MCF 10A (cell line): ENCODE measurements at regions not wholly inside any gene's neighbourhood (a gene's known extent, or its start where the extent isn't known, plus 50 kb on each side); places are given as distances from the start of the nearest gene placed in this dataset.
A peak's percentile ranks its signal among the peaks of the same experiment; 100 is the strongest.
"Not testable (repeated sequence)": the region's sequence is repeated elsewhere in the genome, so short reads cannot be mapped to it uniquely, and the experiment has no call there.

ENCODE experiments used
- BruUV-seq: library from RNA; stranded (reverse); fragments of 400-500 nt; replicated peaks from 2 replicates; lab custom pipeline; 2021; lab: Mats Ljungman, UMichigan
- CTCF ChIA-PET: fragments of 300-600 bp; sonication (Branson Sonifier 250); formaldehyde crosslinking; extraction: SDS; loops from one replicate; lab custom pipeline; 2021; ENCODE audit warnings: antibody characterized with exemption, inconsistent platforms; lab: Yijun Ruan, JAX
- POLR2A ChIA-PET: fragments of 300-600, 350-650 bp; sonication (Branson Sonifier 250); formaldehyde crosslinking; extraction: SDS; loops from one replicate; lab custom pipeline; 2020; ENCODE audit warnings: antibody characterized with exemption, inconsistent platforms; lab: Yijun Ruan, JAX
- DNase-seq: peaks from one replicate; pipeline ENCODE4 v3.0.0-alpha.2; 2018; ENCODE audit not compliant: unreplicated experiment
- H3K27ac Mint-ChIP-seq: one replicate; pipeline ENCODE4 v1.8.0; 2022; ENCODE audit warnings: mild to moderate bottlenecking, low read depth, mixed read lengths; ENCODE audit not compliant: unreplicated experiment
- H3K27me3 Mint-ChIP-seq: one replicate; pipeline ENCODE4 v1.8.0; 2022; ENCODE audit warnings: mixed read lengths; ENCODE audit not compliant: insufficient read depth, unreplicated experiment
- H3K36me3 Mint-ChIP-seq: one replicate; pipeline ENCODE4 v1.8.0; 2022; ENCODE audit warnings: mild to moderate bottlenecking, moderate library complexity, mixed read lengths; ENCODE audit not compliant: insufficient read depth, unreplicated experiment
- H3K4me1 Mint-ChIP-seq: one replicate; pipeline ENCODE4 v1.8.0; 2022; ENCODE audit warnings: mixed read lengths; ENCODE audit not compliant: insufficient read depth, unreplicated experiment
- H3K4me3 Mint-ChIP-seq: one replicate; pipeline ENCODE4 v1.8.0; 2022; ENCODE audit warnings: mild to moderate bottlenecking, moderate library complexity, mixed read lengths; ENCODE audit not compliant: unreplicated experiment
- H3K9me3 Mint-ChIP-seq: one replicate; pipeline ENCODE4 v1.8.0; 2022; ENCODE audit warnings: mixed read lengths; ENCODE audit not compliant: unreplicated experiment
- intact Hi-C: fragments of 100-400 bp; cut with micrococcal nuclease; formaldehyde crosslinking; loops from 2 replicates; pipeline ENCODE4 v1.14.1; 2022
- TF ChIP-seq, protein P1 (sequence below): fragments of 200-600 bp; IDR thresholded peaks from one replicate; pipeline ENCODE4 v1.8.0; 2022; ENCODE audit warnings: antibody characterized with exemption, mild to moderate bottlenecking; ENCODE audit not compliant: unreplicated experiment

DNA sequence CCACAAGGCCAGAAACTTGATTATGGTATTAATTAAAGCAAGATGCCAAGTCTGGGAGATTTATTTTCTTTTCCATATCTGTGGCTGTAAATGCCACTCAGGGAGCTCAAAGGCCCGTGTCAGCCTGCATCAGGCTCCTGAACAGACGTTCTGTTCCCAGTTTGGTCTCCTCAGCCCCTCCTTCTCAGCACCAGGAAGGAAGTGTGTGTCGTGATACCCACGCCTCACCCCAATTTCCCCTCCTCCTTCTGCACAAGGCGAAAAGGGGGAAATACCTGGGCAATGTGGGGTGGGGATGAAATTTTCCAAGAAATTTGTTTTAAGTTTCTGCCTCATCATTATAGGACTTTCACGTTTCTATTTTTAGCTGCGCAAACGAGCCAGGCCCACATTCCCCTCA is 112.0 kb downstream of the SYF2 start:
- Mint-ChIP-seq H3K4me1 (no peaks in the 10 kb centered on the region), H3K27me3 (peaks cover 10% of the 10 kb centered on the region), H3K36me3 (no peaks in the 10 kb centered on the region), H3K4me3 (no peak overlapping the region), H3K27ac (no peak overlapping the region), H3K9me3 (no peaks in the 10 kb centered on the region)
- no TSS peak for BruUV-seq
- no peak for DNase-seq
- POLR2A ChIA-PET, result no interaction called here
- TF ChIP-seq, protein P1, sequence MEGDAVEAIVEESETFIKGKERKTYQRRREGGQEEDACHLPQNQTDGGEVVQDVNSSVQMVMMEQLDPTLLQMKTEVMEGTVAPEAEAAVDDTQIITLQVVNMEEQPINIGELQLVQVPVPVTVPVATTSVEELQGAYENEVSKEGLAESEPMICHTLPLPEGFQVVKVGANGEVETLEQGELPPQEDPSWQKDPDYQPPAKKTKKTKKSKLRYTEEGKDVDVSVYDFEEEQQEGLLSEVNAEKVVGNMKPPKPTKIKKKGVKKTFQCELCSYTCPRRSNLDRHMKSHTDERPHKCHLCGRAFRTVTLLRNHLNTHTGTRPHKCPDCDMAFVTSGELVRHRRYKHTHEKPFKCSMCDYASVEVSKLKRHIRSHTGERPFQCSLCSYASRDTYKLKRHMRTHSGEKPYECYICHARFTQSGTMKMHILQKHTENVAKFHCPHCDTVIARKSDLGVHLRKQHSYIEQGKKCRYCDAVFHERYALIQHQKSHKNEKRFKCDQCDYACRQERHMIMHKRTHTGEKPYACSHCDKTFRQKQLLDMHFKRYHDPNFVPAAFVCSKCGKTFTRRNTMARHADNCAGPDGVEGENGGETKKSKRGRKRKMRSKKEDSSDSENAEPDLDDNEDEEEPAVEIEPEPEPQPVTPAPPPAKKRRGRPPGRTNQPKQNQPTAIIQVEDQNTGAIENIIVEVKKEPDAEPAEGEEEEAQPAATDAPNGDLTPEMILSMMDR, result no peak
- intact Hi-C loops, result no loop called here
- CTCF ChIA-PET, result interaction anchor here (1.4 kb wide), 1 partner anchor 19 kb away, joined by 4 read pairs; no protein-coding TSS in a partner anchor

DNA sequence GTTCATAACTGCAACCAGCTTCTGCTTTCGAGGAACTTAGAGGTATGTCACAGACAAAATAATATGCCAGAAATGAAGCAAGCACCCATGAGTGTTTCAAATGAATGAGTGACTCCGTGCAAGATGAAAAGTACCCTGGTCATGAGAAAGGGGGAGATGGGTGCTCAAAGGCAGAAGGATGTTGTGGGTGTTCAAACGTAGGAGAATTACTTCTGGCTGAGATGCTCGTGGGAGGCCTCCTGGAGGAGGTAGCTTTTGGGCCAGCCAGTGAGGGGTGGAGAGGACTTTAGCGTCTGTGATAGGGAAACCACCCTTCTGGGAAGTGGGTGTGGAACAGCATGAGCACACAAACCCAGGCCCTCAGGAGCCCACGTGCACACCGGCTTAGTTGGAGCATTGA is 113.8 kb downstream of the SYF2 start:
- POLR2A ChIA-PET, result interaction anchor here (0.6 kb wide), 1 partner anchor 292 kb away, joined by 3 read pairs; no protein-coding TSS in a partner anchor
- intact Hi-C loops, result no loop called here
- no peaks in the 10 kb centered on the region for H3K4me1 Mint-ChIP-seq
- no peak for DNase-seq
- H3K9me3 Mint-ChIP-seq, result no peaks in the 10 kb centered on the region
- no TSS peak for BruUV-seq
- H3K4me3 Mint-ChIP-seq, result no peak overlapping the region
- CTCF ChIA-PET, result no interaction called here
- H3K36me3 Mint-ChIP-seq, result no peaks in the 10 kb centered on the region
- H3K27me3 Mint-ChIP-seq, result peaks cover 26% of the 10 kb centered on the region
- H3K27ac Mint-ChIP-seq, result no peak overlapping the region
- TF ChIP-seq, protein P1, result no peak

DNA sequence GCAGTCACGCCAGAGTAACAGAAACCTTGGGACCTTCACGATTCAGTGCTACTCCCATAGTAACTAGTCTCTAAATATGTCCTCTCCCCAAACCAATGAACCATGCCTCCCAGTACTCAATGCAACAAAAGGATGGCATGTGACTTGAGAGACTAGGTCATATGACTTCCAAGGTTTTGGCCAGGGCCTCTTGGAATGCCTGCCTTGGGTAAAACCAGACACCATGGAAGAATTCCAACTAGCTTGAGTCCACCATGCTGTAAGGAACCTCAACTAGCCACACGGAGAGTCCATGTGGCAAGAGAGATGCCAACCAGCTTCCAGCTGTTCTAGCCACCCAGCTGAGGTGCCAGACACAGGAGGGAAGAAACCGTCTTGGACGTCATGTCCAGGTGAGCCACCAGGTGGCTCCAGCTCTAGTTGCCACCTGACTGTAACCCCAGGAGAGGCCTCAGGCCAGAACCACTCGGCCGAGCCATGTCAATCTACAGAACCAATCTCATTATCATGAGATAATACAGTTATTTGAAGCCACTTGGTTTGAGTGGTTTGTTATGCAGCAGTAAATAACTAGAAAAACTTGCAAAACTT is 115.0 kb downstream of the SYF2 start:
- H3K4me3 Mint-ChIP-seq, result no peak overlapping the region
- BruUV-seq, result no TSS peak
- TF ChIP-seq, protein P1, result no peak
- peak; percentile 26 for DNase-seq
- H3K27ac Mint-ChIP-seq, result no peak overlapping the region
- POLR2A ChIA-PET, result no interaction called here
- no peaks in the 10 kb centered on the region for H3K4me1 Mint-ChIP-seq
- CTCF ChIA-PET, result interaction anchor here (0.5 kb wide), 1 partner anchor 11 kb away, joined by 3 read pairs; no protein-coding TSS in a partner anchor
- H3K9me3 Mint-ChIP-seq, result no peaks in the 10 kb centered on the region
- intact Hi-C loops, result no loop called here
- peaks cover 38% of the 10 kb centered on the region for H3K27me3 Mint-ChIP-seq
- no peaks in the 10 kb centered on the region for H3K36me3 Mint-ChIP-seq

DNA sequence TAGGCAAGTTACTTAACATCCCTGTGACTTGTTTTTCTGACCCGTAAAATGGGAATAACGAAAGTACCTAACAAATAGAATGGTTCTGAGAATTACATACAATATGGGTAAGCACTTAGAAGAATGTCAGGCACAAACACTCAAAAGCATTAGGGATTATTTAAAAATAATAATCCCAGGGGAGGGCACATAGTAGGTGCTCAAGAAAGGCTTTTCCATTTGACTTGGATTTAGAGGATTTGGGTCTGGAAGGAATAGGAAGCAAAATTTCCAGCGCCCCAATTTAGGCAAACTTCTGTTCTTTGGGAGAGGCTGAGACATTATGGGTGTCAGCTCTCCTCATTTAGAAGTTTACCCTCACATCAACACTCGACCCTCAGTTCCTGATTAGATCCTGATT is 115.5 kb downstream of the SYF2 start:
- TF ChIP-seq, protein P1, result no peak
- no peaks in the 10 kb centered on the region for H3K36me3 Mint-ChIP-seq
- H3K4me3 Mint-ChIP-seq, result no peak overlapping the region
- intact Hi-C loops, result no loop called here
- no peaks in the 10 kb centered on the region for H3K9me3 Mint-ChIP-seq
- peaks cover 38% of the 10 kb centered on the region for H3K27me3 Mint-ChIP-seq
- ChIA-PET CTCF (interaction anchor here (0.5 kb wide), 1 partner anchor 12 kb away, joined by 3 read pairs; no protein-coding TSS in a partner anchor), POLR2A (no interaction called here)
- no TSS peak for BruUV-seq
- H3K4me1 Mint-ChIP-seq, result no peaks in the 10 kb centered on the region
- no peak for DNase-seq
- H3K27ac Mint-ChIP-seq, result no peak overlapping the region

DNA sequence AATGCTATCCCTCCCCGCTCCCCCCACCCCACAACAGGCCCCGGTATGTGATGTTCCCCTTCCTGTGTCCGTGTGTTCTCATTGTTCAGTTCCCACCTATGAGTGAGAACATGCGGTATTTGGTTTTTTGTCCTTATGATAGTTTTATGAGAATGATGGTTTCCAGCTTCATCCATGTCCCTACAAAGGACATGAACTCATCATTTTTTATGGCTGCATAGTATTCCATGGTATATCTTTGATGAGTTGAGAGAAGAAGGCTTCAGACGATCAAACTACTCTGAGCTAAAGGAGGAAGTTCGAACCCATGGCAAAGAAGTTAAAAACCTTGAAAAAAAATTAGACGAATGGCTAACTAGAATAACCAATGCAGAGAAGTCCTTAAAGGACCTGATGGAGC is 116.2 kb downstream of the SYF2 start:
- intact Hi-C loops, POLR2A ChIA-PET: not testable (repeated sequence)
- peaks cover 38% of the 10 kb centered on the region for H3K27me3 Mint-ChIP-seq

More for the DNA sequence above, 116.2 kb downstream of the SYF2 start:
- CTCF ChIA-PET, result interaction anchor here (0.6 kb wide), 1 partner anchor 257 kb away, joined by 3 read pairs; no protein-coding TSS in a partner anchor
- not testable (repeated sequence) for BruUV-seq, H3K9me3 Mint-ChIP-seq, H3K27ac Mint-ChIP-seq, H3K4me1 Mint-ChIP-seq, H3K4me3 Mint-ChIP-seq, H3K36me3 Mint-ChIP-seq, DNase-seq
